Kasumi-1 (cell line): ENCODE measurements at regions not wholly inside any gene's neighbourhood (a gene's known extent, or its start where the extent isn't known, plus 50 kb on each side); places are given as distances from the start of the nearest gene placed in this dataset.
A peak's percentile ranks its signal among the peaks of the same experiment; 100 is the strongest.

Source experiments
- DNase-seq, 2 experiments: peaks; one replicate each; lab custom pipeline; 2025; lab: John Stamatoyannopoulos, UW

- no peak for DNase-seq
These were observed 526.1 kb upstream of the GBE1 start for GRCh38 chr3:82287562-82287961.

- peak in 1 of 2 experiments; percentile 29 for DNase-seq
These were observed 519.8 kb upstream of the GBE1 start for GRCh38 chr3:82281205-82281604.

- no peak for DNase-seq
These were observed 515.5 kb upstream of the GBE1 start for GRCh38 chr3:82276992-82277391.

GRCh38 chr3:82274897-82275296 is 513.5 kb upstream of the GBE1 start:
- DNase-seq: no peak

GRCh38 chr3:82265747-82266146 is 504.3 kb upstream of the GBE1 start:
- no peak for DNase-seq

- no peak for DNase-seq
These were observed 500.7 kb upstream of the GBE1 start for GRCh38 chr3:82262193-82262592.

GRCh38 chr3:82261637-82262036 is 500.2 kb upstream of the GBE1 start:
- no peak for DNase-seq

- DNase-seq: no peak
These were observed 499.6 kb upstream of the GBE1 start for GRCh38 chr3:82261013-82261412.

- DNase-seq: no peak
These were observed 498.5 kb upstream of the GBE1 start for GRCh38 chr3:82259994-82260393.

GRCh38 chr3:82240322-82240721 is 478.9 kb upstream of the GBE1 start:
- no peak for DNase-seq

- DNase-seq: no peak
These were observed 474.8 kb upstream of the GBE1 start for GRCh38 chr3:82236257-82236656.

GRCh38 chr3:82229397-82229796 is 468.0 kb upstream of the GBE1 start:
- DNase-seq: peak in 1 of 2 experiments; percentile 17

GRCh38 chr3:82224661-82225060 is 463.2 kb upstream of the GBE1 start:
- DNase-seq: no peak

- no peak for DNase-seq
These were observed 461.0 kb upstream of the GBE1 start for GRCh38 chr3:82222401-82222800.

GRCh38 chr3:82217571-82217970 is 456.1 kb upstream of the GBE1 start:
- no peak for DNase-seq

GRCh38 chr3:82208002-82208710 is 446.7 kb upstream of the GBE1 start:
- peak; percentile 76 to 82 for DNase-seq

GRCh38 chr3:82202269-82202668 is 440.8 kb upstream of the GBE1 start:
- DNase-seq: no peak

GRCh38 chr3:82201316-82201715 is 439.9 kb upstream of the GBE1 start:
- DNase-seq: no peak

- DNase-seq: no peak
These were observed 436.6 kb upstream of the GBE1 start for GRCh38 chr3:82198009-82198408.

- no peak for DNase-seq
These were observed 435.2 kb upstream of the GBE1 start for GRCh38 chr3:82196645-82197044.

GRCh38 chr3:82194870-82195269 is 433.4 kb upstream of the GBE1 start:
- no peak for DNase-seq

- no peak for DNase-seq
These were observed 424.6 kb upstream of the GBE1 start for GRCh38 chr3:82186017-82186416.

GRCh38 chr3:82179291-82179690 is 417.8 kb upstream of the GBE1 start:
- no peak for DNase-seq

GRCh38 chr3:82178291-82178690 is 416.8 kb upstream of the GBE1 start:
- no peak for DNase-seq
